ENCODE measurements at regions not wholly inside any gene's neighbourhood (a gene's known extent, or its start where the extent isn't known, plus 50 kb on each side); places are given as distances from the start of the nearest gene placed in this dataset.

DNA sequence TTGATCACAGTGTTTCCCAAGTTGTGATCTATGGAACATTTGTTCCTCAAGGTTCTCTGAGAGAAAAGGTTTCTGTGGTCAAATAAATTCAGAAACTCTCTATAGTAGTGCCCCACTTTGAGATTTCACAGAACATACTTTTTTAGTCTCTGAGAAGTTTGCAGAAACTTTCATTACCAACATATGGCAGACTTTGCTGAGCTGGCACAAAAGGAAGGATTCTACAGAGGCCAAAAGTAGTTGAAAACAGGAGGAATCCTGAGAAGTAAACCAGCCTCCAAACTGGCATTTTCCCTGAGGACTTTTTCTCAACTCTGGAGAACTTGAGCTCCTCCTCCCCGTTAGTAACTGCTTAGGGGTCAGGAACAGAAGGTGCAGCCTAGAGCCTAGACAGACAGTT is 117.8 kb upstream of the ESX1 start:
- TF ChIP-seq, protein P1, sequence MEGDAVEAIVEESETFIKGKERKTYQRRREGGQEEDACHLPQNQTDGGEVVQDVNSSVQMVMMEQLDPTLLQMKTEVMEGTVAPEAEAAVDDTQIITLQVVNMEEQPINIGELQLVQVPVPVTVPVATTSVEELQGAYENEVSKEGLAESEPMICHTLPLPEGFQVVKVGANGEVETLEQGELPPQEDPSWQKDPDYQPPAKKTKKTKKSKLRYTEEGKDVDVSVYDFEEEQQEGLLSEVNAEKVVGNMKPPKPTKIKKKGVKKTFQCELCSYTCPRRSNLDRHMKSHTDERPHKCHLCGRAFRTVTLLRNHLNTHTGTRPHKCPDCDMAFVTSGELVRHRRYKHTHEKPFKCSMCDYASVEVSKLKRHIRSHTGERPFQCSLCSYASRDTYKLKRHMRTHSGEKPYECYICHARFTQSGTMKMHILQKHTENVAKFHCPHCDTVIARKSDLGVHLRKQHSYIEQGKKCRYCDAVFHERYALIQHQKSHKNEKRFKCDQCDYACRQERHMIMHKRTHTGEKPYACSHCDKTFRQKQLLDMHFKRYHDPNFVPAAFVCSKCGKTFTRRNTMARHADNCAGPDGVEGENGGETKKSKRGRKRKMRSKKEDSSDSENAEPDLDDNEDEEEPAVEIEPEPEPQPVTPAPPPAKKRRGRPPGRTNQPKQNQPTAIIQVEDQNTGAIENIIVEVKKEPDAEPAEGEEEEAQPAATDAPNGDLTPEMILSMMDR (IDR thresholded peaks at IDR 0.05; ENCODE audit: poor library complexity, severe bottlenecking), result no peak
- TF ChIP-seq, protein P2, sequence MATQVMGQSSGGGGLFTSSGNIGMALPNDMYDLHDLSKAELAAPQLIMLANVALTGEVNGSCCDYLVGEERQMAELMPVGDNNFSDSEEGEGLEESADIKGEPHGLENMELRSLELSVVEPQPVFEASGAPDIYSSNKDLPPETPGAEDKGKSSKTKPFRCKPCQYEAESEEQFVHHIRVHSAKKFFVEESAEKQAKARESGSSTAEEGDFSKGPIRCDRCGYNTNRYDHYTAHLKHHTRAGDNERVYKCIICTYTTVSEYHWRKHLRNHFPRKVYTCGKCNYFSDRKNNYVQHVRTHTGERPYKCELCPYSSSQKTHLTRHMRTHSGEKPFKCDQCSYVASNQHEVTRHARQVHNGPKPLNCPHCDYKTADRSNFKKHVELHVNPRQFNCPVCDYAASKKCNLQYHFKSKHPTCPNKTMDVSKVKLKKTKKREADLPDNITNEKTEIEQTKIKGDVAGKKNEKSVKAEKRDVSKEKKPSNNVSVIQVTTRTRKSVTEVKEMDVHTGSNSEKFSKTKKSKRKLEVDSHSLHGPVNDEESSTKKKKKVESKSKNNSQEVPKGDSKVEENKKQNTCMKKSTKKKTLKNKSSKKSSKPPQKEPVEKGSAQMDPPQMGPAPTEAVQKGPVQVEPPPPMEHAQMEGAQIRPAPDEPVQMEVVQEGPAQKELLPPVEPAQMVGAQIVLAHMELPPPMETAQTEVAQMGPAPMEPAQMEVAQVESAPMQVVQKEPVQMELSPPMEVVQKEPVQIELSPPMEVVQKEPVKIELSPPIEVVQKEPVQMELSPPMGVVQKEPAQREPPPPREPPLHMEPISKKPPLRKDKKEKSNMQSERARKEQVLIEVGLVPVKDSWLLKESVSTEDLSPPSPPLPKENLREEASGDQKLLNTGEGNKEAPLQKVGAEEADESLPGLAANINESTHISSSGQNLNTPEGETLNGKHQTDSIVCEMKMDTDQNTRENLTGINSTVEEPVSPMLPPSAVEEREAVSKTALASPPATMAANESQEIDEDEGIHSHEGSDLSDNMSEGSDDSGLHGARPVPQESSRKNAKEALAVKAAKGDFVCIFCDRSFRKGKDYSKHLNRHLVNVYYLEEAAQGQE (IDR thresholded peaks at IDR 0.05; ENCODE audit: borderline replicate concordance), result no peak
- no peak for TF ChIP-seq EZH2 (IDR thresholded peaks at IDR 0.05; ENCODE audit: borderline replicate concordance, insufficient read depth, low read length, poor library complexity, severe bottlenecking)
